Caki2 (cell line): ENCODE measurements at regions not wholly inside any gene's neighbourhood (a gene's known extent, or its start where the extent isn't known, plus 50 kb on each side); places are given as distances from the start of the nearest gene placed in this dataset.
A peak's percentile ranks its signal among the peaks of the same experiment; 100 is the strongest.
"Not testable (repeated sequence)": the region's sequence is repeated elsewhere in the genome, so short reads cannot be mapped to it uniquely, and the experiment has no call there.

Experiments
- DNase-seq: peaks from one replicate; pipeline ENCODE4 v3.0.0-alpha.2; 2015; ENCODE audit warnings: low read depth
- in situ Hi-C: cut with HindIII; loops from 2 replicates; pipeline ENCODE4 v1.10.0; 2016; ENCODE audit warnings: low sequenced_read_pairs, low pct_unique_long_range_greater_than_20kb, mixed read lengths

DNA sequence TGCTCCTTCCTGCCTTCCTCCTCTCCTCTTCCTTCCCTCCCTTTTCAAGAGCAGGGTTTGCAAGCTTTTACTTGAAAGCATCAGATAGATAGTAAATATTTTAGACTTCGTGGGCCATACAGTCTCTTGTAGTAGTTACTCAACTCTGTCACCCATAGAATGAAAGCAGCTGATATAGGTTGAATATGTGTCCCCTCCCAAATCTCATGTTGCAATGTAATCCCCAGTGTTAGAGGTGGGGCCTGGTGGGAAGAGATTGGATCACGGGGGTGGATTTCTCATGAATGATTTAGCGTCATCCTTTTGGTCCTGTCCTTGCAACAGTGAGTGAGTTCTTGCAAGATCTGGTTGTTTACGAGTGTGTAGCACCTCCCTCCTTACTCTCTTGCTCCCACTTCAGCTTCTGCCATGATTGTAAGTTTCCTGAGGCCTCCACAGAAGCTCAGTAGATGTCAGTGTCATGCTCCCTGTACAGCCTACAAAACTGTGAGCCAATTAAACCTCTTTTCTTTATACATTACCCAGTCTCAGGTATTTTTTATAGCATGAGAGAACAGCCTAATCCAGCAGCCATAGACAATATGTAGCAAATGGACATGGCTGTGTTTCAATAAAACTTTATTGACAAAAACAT, 124.7 kb downstream of the ART5 start:
- DNase-seq, in situ Hi-C loops: not testable (repeated sequence)

DNA sequence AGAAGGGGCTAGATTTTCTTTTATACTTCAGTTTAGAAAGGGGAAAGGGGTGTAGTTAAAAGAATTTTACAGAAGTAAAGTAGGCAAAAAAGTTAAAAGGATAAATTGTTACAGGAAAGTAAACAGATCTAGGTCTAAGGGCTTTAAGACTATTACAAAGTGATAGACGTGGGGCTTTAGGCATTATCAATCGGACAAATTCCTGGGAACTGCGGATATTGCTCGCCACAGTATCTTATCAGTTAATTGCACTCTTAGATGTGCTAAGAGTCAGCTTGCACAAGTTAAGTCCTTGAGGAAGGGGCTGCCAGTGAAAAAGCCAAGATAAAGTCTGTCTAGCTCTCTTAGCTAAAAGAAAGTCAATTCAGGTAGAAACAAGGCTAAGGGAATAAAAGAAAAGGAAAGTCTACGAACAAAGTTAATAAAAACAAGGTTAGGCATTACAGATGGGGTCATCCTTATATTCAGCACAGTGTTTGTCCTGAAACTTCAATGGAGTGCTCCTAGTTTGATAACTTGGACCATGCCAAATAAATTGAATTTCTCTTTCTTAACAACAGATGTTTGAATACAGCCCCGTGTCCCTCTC, 125.4 kb downstream of the ART5 start:
- in situ Hi-C loops, DNase-seq: not testable (repeated sequence)

DNA sequence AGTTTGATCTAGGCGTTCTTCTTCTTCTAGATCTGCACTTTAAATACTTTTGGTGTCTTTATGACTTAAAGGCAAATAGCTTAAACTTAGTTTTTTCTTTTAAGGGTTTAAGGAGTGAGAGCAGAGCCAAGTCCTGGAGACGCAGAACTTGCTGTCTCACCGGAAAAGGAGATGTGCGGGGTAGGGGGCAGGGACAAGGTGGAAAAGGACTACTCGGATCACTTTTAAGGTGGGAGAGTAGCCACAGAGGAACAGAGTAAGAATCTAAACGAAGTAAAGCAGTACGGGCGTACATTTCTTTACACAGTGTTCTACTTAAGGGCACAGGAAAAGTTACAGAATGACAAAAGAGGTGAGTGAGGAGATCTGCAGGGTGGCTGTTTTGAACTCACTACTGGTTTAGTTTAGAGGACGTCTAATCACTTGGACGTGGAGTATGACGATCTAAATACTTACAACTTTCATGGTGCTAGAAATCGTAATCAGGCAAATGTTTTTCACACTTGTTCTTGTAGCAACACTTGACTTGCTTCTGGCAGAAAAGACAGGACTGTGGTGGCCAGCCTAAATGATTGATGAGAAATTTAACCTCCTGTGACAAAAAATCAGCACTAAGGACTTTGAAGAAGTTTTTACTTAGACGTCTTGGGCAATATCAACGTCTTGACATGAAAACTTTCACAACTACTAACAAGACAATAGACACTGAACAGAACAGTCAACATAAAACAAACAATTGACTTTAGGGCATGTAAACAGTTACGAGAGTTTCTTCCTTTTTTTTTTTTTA, 127.0 kb downstream of the ART5 start:
- DNase-seq, in situ Hi-C loops: not testable (repeated sequence)

DNA sequence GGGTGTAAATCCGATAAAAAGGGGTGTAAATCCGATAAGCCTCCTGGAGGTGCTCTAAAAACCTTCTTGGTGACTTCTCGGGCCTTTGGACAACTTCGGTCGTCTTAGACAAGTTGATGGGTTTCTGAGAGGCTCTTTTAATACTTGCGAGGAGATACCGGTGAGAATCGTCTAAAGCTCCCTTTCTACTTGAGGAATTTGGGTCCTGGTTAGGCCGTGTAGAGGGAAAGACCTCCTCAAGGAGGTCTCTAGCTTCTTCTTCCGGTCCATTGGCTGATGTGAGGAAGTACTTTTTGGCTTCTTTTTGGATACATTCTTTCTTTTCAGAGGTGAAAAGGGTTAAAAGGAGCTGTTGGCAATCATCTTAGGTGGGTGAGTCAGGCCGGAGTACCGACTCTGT, 128.5 kb downstream of the ART5 start:
- DNase-seq, in situ Hi-C loops: not testable (repeated sequence)

DNA sequence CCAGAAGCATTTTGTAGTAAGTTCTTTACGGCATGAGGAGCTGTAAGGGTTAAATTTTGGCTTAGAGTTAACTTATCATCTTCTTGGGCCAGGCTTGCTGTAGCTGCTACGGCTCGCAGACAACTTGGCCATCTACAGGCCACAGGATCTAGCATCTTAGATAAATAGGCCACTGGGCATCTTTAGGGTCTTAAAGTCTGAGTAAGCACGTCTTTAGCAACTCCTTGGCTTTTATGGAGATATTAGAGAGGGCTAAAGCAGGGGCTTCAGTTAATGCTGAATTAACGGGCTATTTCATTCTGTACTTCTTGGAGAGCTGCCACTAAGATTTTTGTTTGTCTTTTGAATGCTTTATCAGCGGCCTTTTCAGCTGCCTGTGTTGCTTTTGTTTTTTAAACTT, 129.0 kb downstream of the ART5 start:
- in situ Hi-C loops, DNase-seq: not testable (repeated sequence)

DNA sequence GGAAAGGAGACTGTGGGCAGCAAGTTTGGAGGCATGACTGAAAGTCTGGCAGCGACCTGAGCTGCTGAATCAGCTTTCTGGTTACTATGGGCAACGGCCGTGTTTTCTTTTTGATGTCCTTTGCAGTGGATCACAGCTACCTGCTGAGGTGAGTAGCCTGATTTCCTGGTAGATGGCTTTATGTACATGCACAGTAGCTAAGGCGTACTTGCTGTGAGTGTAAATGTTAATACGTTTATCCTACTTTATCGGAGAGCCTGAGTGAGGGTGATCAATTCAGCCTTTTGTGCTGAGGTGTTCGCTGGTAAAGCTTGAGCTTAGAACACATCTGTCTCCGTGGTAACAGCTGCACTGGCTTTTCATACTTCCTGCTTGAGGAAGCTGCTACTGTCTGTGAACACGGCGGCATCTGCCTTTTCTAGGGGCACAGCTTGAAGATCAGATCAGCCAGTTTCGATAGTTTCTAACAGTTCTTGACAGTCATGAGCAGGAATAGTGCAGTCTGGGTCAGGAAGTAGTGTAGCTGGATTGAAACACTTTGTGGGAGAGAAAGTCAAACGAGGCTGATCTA, 129.6 kb downstream of the ART5 start:
- DNase-seq, in situ Hi-C loops: not testable (repeated sequence)

DNA sequence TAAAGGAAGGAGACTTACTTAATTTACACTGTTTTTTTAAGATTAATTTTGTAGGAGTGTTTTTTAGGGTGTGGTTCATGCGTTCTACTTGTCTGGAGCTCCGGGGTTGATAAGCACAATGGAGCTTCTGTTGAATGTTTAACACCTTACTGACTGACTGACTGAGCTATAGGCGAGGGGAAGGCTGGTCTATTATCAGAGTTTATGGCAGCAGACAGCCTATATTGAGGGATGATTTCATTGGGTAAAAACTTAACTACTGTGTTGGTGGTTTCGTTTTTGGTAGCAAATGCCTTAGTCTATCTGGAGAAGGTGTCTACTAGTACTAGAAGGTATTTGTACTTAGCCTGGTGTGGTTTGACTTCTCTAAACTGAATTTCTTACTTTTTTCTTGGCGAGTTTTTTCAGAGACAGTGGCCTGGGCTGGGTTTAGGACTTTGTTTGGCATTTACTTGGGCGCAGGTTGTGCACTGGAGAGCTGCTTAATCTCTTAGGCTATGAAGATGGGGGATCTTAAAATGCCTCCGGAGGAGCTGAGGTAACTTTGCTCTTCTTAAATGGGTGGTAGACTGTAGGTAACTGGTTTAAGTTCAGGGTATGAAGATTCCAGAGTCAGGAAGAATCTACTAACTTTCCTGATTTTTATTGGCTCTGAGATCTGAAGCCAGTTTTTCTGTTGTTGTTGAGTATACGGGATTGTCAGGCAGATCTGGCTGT, 130.2 kb downstream of the ART5 start:
- not testable (repeated sequence) for DNase-seq

DNA sequence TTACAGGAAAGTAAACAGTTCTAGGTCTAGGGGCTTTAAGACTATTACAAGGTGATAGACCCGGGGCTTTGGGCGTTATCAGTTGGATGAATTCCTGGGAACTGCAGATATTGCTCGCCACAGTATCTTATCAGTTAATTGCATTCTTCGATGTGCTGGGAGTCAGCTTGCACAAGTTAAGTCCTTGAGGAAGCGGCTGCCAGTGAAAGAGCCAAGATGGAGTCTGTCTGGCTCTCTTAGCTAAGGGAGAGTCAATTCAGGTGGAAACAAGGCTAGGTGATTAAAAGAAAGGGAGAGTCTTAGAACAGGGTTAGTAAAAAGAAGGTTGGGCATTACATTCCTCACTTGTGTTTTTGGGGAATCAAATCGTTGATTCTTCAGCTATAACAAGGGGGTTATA, 130.6 kb upstream of the ZNF195 start:
- in situ Hi-C loops, DNase-seq: not testable (repeated sequence)

More for the DNA sequence above, 130.2 kb downstream of the ART5 start:
- in situ Hi-C loops: not testable (repeated sequence)

DNA sequence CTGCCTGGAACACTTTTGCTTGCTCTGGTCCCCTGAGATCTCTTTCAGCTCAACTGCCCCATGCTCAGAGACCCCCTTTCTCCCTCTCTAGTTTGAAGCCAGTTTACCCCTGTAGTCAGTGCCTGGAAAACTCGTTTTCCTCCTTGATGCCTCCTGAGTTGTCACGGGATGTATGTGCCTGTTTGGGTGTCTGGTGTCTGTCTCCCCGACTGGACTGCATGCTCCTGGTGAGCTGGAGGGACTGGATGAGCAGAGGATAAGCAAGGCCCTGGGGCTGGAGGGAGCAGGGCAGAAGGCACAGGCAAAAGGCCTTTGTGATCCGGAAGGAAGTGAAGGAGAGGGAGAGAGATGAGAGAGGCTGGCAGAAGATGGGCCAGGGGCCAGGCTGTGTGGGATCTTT, 120.3 kb upstream of the ZNF195 start:
- in situ Hi-C loops, DNase-seq: not testable (repeated sequence)

DNA sequence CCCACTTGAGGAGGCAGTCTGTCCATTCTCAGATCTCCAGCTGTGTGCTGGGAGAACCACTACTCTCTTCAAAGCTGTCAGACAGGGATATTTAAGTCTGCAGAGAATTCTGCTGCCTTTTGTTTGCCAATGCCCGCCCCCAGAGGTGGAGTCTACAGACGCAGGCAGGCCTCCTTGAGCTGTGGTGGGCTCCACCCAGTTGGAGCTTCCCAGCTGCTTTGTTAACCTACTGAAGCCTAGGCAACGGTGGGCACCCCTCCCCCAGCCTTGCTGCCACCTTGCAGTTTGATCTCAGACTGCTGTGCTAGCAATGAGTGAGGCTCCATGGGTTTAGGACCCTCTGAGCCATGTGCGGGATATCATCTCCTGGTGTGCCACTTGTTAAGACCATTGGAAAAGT, 119.4 kb upstream of the ZNF195 start:
- in situ Hi-C loops: not testable (repeated sequence)
- DNase-seq: peak; percentile 28

DNA sequence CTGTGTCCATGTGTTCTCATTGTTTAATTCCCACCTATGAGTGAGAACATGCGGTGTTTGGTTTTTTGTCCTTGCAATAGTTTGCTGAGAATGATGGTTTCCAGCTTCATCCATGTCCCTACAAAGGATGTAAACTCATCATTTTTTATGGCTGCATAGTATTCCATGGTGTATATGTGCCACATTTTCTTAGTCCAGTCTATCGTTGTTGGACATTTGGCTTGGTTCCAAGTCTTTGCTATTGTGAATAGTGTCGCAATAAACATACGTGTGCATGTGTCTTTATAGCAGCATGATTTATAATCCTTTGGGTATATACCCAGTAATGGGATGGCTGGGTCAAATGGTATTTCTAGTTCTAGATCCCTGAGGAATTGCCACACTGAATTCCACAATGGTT, 114.2 kb upstream of the ZNF195 start:
- in situ Hi-C loops, DNase-seq: not testable (repeated sequence)

DNA sequence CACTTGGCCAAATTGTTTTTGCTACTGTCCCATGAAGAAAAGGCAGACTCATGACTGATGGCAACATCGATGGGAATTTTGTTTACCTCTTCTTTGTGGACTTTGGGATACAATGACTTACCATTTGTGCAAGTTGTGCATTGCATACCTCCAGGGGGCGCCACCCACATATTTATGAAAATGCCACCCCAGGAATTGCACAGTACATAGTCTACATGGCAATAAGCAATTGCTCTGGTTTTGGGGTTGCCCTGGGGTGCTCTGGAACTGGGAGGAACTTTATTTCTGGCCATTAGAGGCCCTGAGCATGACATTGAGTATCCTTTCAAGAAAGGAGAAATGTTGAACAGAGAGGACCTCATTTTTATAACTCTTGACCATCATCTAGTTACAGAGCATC, 109.1 kb upstream of the ZNF195 start:
- DNase-seq, in situ Hi-C loops: not testable (repeated sequence)

DNA sequence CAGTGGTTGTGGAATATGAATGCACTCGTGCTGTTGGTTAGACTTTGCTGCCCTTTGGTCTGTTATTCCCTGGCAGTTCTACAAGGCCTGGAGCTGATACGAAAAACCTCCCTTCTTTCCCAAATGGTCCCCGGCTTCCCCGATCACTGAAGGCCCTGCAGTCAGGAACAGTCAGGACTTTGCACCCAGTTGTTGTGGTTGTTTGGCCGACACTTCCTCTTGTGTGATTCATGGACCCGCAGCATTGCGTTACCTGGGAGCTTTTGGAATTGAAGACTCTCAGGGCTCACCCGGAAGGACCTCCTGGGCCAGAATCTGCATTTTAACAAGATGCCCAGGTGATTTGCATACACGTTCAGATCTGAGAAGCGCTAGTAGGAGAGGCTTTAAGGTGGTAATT, 106.8 kb upstream of the ZNF195 start:
- in situ Hi-C loops: not testable (repeated sequence)

DNA sequence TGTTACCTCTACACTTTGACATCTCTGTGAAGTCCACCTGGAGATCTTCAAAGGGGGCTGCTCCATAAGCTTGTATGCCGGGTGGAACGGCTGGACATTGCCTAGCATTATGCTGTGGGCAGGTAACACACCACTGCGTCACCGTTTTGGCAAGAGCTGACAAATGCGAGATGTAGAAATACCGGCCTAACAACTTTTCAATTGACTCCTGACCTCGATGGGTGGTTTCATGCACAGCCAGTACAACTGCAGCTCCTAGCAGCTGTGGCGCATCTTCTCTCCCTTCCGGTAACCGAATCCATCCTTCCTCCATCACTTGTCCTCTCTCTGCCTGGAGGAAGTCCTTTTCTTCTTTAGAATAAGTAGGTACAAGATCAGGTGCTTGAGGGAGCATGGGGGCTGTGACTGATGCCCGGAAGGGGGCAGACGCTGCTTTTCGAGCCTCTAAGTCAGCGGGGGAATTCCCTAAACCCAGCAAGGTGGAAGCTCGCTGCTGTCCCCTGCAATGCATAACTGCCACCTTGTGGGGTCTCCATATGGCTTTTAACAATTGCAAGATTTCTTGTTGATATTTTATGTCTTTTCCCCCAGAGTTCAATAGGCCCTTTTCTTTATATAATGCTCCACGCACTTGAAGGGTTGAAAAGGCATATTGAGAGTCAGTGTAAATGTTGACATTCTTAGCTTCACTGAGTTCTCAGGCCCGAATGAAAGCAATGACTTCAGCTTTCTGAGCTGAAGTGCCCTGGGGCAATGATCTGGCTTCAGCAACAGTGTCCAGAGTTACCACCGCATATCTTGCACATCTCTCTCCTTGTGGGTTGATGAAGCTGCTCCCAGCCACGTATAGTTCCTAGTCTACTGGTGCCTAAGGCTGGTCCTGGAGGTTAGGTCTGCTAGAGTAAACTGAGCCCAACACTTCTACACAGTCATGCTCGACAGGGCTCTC, 98.3 kb upstream of the ZNF195 start:
- peak; percentile 69 for DNase-seq
- in situ Hi-C loops: not testable (repeated sequence)

More for the DNA sequence above, 106.8 kb upstream of the ZNF195 start:
- DNase-seq: not testable (repeated sequence)

DNA sequence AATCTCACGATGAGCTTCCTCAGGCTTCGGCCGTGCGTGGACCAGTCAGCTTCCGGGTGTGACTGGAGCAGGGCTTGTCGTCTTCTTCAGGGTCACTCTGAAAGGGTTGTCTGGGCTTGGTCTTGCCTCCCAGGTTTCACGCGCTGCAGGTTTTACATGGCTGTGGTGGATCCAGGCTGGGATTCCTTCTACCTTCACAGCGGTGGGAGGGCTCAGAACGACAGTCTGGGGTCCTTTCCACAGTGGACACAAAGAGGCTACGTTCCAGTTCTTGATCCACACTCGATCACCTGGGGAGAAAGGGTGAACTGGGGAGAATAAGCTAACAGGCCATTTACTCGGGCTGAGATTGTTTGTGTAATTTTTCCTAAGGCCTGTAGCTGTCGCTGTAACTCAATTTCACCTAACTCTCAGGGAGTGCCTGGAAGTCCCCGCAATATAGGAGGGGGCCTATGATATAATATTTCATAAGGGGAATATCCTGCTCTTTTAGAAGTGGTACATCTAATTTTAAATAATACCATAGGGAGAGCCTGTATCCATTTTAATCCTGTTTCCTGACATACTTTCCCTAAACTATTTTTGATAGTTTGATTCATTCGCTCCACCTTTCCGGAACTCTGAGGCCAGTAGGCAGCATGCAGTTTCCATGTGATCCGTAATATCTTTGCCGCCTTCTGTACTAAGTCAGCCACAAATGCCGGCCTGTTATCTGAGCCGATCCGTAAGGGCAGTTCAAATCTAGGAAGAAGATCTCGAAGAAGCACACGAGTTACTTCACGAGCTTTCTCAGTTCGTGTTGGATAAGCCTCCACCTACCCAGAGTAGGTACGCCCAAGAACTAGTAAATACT, 97.4 kb upstream of the ZNF195 start:
- in situ Hi-C loops: not testable (repeated sequence)

DNA sequence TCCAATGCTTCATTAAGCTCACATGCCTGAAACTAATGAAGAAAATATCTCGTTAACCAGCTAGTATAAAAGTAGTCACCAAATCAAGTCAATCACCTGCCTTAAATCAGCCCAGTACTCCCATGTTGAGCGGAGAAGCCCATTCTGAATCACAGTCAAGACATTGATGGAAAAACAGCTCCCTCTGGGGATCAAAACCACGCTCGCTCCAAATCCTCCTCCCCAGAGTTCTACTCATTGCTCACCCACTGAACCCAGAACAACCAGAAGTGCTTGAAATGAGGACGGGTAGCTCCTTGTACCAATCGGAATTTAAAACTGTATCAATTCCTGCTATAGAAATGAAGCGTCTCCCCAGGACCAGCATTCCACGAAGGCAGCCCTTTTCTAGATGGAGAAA, 90.0 kb upstream of the ZNF195 start:
- in situ Hi-C loops: not testable (repeated sequence)

More for the DNA sequence above, 97.4 kb upstream of the ZNF195 start:
- DNase-seq: not testable (repeated sequence)

More for the DNA sequence above, 90.0 kb upstream of the ZNF195 start:
- not testable (repeated sequence) for DNase-seq
